GM12892 (cell line): ENCODE measurements at regions not wholly inside any gene's neighbourhood (a gene's known extent, or its start where the extent isn't known, plus 50 kb on each side); places are given as distances from the start of the nearest gene placed in this dataset.

Source experiments
- DNase-seq: peaks from one replicate; pipeline ENCODE4 v3.0.0; 2011; ENCODE audit not compliant: insufficient read length
- FAIRE-seq: peaks from 2 replicates; lab custom pipeline; 2011; peaks lifted over from hg19 to GRCh38; lab: Jason Lieb, UNC
- POLR2A ChIP-seq: IDR thresholded peaks from 2 replicates; pipeline ENCODE4 v1.6.1; 2011; ENCODE audit warnings: low read depth, low read length, control low read depth
- POLR2AphosphoS5 ChIP-seq: IDR thresholded peaks from 2 replicates; pipeline ENCODE4 v1.6.1; 2011; ENCODE audit warnings: low read depth, low read length, control low read depth
- TAF1 ChIP-seq: IDR thresholded peaks from 2 replicates; pipeline ENCODE4 v1.6.1; 2011; ENCODE audit warnings: low read depth, mild to moderate bottlenecking, control low read depth, low read length, borderline replicate concordance

DNA sequence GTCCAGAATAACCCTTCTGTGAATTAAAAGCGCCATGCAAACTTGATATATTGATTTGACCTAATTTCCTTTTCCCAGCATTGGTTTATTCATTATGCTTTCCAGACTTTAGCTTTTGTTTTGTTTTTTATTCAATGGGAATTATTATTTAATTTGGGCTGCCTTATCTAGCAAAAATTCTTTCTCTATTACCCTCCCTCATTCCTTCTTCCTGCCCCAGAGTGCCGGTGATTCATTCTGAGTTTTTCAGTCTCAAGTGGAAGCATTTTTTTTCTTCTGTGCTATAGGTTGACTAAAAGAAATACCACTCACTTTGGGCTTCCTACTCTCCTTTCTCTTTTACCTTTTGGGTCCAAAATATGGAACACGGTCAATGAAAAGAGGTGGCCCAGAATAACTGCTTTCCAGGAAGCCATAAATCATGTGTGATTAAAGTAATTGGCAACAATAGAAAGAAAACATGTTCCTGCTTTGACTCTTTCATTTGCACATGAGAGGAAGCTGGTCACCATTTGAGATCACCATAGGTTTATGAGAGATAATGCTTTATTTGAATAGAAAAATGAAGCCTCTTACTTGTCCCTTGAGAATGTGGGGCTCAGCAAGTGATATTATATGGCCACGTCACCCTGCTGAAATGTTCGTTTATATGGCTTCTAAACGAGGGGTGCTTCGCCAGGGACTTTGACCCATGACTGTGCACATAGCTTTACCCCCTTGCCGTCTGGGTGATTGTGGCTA lies 422.8 kb upstream of the ZEB2 start:
- no peak for DNase-seq
- TF ChIP-seq POLR2AphosphoS5 (no peak), TAF1 (no peak), POLR2A (no peak)
- FAIRE-seq, result no peak

DNA sequence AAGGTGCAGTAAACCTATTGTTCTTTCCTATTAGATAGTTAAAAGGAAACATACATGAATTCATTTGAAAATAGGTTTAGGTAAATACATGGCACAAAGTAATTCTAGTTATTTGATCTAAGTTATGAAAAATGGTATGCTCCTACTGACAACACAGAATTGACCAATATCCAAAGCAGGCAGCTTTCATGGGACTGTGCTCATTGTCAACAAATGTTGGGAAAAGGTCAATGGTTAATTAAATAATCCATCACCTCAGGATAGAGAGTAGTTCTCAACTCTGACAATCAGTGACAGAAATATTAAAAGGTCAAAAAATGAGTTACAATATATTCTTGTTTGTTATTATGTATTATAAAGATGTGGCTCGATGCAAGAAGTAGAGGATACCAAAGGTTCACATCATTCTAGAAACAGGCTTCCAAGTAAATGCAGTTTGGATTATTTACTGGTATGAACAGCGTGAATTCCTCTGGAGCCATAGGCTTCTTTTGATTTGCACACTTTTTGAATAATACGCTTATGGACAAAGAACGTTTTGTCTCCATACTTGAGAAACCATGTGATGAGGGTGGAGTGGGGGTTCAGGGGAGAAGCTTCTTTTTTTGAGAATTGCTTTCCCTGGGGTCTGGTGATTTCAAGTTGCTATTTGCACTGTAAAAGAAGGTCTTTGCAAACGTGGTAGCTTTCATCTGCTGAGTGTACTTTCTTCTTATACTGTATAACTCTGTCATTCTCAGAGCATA lies 422.0 kb upstream of the ZEB2 start:
- FAIRE-seq (no peak), DNase-seq (no peak)
- TF ChIP-seq POLR2AphosphoS5, result no peak
- no peak for TF ChIP-seq TAF1
- TF ChIP-seq POLR2A, result no peak

DNA sequence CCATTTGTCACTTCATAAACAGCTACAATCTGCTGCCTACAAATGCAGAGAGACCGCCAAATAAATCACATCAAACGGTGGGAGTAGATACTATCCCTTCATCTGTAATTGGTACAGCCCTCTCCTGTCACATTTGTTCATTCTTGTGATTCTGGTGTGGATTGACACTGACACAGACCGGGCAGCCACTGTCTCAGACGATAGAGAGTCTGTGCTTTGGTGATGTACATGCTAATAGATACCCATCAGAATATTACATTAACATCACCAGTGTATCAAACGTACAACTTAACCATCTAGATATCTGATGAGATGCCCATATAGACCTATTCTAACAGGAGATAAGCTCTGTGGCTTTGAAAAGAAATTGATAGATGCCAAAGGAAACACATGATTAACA lies 419.7 kb upstream of the ZEB2 start:
- no peak for FAIRE-seq
- TF ChIP-seq POLR2A, result no peak
- no peak for TF ChIP-seq POLR2AphosphoS5
- TF ChIP-seq TAF1, result no peak
- no peak for DNase-seq

DNA sequence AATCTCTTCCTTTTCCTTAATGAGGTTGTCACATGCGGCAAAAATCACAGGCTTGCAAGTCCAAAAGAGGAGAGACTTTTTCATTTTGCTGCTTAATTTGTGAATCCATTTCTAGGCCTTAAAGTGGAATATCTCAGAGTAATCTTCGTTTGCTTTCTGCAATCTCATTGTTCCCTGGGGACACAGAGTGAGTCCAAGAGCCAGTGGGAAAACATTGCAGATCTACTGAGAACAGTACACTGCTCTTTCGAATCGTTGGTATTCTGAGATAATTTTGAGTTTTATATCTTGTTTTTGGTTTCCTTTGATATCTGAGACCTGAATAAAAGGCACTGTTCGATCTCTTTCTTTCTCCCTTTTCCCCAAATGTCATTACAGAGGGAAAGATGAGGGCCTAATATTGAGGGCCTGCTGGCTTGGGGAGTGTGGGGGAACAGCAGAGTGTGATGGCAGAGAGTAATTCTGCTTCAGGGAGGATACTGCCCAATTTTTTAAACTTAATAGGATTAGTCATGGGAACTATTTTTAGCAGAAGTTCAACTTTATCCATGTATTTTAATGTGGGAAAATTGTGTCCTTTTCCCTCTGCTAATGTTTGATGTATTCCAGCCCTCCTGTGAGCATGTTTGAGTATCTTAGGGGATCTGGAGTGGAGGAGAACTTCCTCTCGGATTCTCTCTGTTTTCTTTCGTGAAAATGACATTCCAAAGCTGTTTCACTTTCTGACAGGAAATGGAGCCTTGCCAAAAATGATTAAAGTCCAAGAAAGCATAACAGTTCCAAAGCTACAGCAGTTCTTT lies 418.2 kb upstream of the ZEB2 start:
- FAIRE-seq (no peak), DNase-seq (no peak)
- TF ChIP-seq POLR2A, result no peak
- TF ChIP-seq POLR2AphosphoS5, result no peak
- TF ChIP-seq TAF1, result no peak

DNA sequence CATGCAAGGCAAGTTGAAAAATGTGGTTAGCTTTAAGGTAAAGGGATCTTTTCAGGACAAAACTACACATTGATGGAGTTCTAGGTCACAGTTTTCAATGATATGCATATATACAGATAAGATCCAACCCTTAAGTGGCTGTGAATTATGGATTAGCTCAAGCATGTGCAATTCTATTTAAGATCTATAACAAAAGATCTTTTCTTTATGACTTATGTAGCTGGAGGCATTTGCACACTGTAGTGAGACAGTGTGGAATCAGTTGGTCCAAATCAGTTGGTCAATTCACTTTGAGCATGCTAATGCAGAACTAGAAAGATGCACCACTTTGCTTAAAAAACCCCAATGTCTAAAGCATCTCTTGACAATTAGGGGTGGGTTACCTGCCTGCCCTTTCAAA lies 417.1 kb upstream of the ZEB2 start:
- no peak for FAIRE-seq
- no peak for DNase-seq
- TF ChIP-seq POLR2AphosphoS5 (no peak), POLR2A (no peak), TAF1 (no peak)

DNA sequence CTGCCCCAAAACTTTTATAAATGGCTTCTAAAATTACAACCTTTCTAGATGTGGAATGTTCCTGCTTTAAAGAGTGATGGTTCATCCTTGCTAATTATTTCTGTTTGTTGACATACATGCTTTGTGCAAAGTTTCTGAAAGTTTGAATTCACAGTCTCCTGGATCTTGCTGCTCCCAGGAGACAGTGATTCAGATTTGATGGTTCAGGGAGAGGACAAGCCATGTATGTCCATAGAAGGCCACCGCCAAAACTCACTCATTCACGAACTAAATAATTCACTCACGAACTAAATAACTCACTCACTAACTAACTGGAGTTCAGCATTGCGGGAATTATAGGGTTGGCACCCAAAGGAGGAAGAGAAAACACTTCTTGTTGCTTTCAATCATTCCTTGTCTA lies 416.5 kb upstream of the ZEB2 start:
- no peak for FAIRE-seq
- no peak for DNase-seq
- TF ChIP-seq TAF1 (no peak), POLR2A (no peak), POLR2AphosphoS5 (no peak)

DNA sequence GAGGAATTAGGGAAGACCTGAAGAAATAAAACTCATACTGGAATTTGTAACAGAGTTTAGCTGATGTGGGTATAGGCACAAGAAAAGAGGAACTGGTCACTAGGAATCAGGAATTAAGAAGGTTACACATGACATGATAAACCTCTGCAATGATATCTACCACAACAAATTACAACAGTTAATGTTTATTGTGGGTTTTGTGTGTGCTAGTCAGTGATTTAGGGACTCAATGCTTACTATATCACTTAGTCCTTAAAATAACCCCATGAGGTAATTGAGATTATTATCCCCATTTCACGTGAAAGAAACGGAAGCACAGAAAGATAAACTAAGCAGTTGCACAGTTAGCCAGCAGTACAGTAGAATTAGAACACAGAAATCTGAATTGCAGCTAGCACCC lies 415.8 kb upstream of the ZEB2 start:
- TF ChIP-seq POLR2AphosphoS5 (no peak), POLR2A (no peak), TAF1 (no peak)
- no peak for DNase-seq
- FAIRE-seq, result no peak

DNA sequence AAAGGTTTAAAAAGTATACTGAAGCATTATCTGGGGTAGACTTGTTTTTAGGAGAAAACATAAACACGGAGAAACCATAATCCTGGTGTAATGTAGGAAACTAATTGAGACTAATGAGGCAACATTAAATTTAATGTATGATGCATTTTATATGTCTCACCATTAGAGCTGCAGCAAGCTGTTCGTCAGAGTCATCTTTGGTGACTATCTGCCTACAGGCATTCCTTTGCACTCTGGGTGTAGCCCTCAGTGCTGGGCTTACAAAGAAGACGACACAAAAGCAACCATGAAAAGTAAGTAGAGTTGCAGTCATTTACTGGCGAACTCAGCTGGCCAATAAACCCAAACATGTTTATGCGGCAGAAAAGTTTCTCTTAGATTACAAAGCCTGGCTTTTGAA lies 415.3 kb upstream of the ZEB2 start:
- no peak for TF ChIP-seq POLR2A
- no peak for TF ChIP-seq TAF1
- no peak for TF ChIP-seq POLR2AphosphoS5
- no peak for DNase-seq
- FAIRE-seq, result no peak

DNA sequence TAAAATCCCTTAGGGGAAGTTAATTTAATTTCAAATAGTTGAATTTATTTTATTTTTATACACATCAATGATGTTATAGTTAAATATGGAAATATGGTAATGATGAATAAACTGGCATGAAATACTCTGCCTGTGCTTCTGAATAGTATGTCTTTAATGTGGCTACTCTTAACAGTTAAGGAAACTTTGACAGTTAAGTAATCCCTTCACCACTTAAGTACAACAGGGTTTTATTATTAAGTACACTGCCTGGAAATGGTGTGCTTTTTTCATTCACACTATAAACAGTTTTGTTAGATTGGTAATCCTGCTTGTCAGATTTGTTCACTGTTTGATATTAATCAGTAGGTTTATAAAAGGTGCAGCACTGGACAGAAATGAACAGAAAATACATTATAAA lies 412.0 kb upstream of the ZEB2 start:
- DNase-seq (no peak), FAIRE-seq (no peak)
- TF ChIP-seq POLR2A, result no peak
- no peak for TF ChIP-seq POLR2AphosphoS5
- no peak for TF ChIP-seq TAF1

DNA sequence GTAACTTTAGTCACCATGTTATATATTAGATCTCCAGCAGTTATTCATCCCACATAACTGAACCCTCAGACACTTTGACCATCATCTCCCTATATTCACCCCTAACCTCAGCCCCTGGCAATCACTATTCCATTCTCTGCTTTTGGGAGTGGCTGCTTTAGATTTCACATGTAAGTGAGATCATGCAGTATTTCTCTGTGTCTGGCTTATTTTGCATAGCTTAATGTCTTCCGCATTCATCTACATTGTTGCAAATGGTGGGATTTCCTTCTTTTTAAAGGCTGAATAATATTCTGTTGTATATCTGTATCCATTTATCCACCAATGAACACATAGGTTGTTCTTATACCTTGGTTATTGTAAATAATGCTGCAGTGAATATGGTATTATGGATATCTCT lies 411.6 kb upstream of the ZEB2 start:
- DNase-seq, result no peak
- TF ChIP-seq POLR2AphosphoS5 (no peak), TAF1 (no peak), POLR2A (no peak)
- no peak for FAIRE-seq

DNA sequence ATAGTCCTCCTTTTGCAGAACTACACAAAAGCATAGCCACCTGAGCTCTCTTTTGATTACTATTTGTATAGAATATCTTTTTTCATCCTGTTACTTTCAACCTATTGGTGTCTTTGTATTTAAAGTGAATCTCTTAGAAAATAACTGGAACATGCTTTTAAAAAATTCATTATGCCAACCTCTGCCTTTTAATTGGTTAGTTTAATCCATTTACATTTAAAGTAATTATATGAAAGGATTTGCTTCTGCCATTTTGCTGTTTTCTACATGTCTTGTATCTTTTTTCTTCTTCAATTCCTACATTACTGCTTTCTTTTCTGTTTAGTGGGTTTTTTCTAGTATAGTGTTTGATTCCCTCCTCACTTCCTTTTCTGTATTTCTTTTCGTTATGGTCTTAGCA lies 407.5 kb upstream of the ZEB2 start:
- DNase-seq (no peak), FAIRE-seq (no peak)
- no peak for TF ChIP-seq TAF1

DNA sequence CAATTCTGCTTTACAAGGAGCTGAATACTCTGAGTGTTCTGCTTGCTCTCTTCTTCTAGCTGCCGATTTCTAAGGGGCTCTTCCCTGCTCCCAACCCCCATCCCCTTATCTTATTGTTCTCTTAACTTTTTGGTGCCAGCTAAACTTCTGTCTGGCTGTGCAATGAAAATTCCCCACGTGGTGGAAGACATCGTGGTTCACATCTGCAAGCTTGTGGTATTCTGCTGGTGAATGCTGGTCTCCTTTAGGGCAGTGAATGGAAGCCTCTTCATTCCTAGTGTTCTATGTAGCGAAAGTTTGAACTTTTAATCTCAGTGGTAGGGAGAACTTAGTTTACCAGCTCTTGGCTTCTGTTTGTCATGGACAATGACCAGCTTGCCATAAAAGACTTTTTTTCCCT lies 406.0 kb upstream of the ZEB2 start:
- no peak for DNase-seq
- no peak for FAIRE-seq
- TF ChIP-seq POLR2A (no peak), POLR2AphosphoS5 (no peak), TAF1 (no peak)
